ENCODE measurements at regions not wholly inside any gene's neighbourhood (a gene's known extent, or its start where the extent isn't known, plus 50 kb on each side); places are given as distances from the start of the nearest gene placed in this dataset.

GRCh38 chr15:35173444-35174118, 88.5 kb upstream of the NANOGP8 start (continued):
- no peak for TF ChIP-seq PML (IDR thresholded peaks at IDR 0.05; ENCODE audit: low read length)
- no peak for TF ChIP-seq CREBBP (IDR thresholded peaks at IDR 0.05; ENCODE audit: low read depth, low read length)
- no peak for TF ChIP-seq GTF3C2 (IDR thresholded peaks at IDR 0.05; ENCODE audit: borderline replicate concordance, extremely low read depth, insufficient read length)
- no peak for TF ChIP-seq BHLHE40 (IDR thresholded peaks at IDR 0.05; ENCODE audit: low read length)
- TF ChIP-seq DIDO1 (tag; IDR thresholded peaks at IDR 0.05; ENCODE audit: low read depth): no peak
- peak; percentile 79 for TF ChIP-seq SMARCE1 (IDR thresholded peaks at IDR 0.05)
- TF ChIP-seq RNF219 (CRISPR knock-in tag; IDR thresholded peaks at IDR 0.05): no peak
- no peak for TF ChIP-seq TAF15 (IDR thresholded peaks at IDR 0.05; ENCODE audit: low read depth, low read length)
- no peak for TF ChIP-seq SP1 (CRISPR knock-in tag; IDR thresholded peaks at IDR 0.05)
- no peak for TF ChIP-seq U2AF1 (optimal IDR thresholded peaks at IDR 0.05; ENCODE audit: low read depth, low read length)
- peak; percentile 76 for TF ChIP-seq CBFA2T3 (IDR thresholded peaks at IDR 0.05)
- no peak for TF ChIP-seq ZC3H8 (IDR thresholded peaks at IDR 0.05)
- TF ChIP-seq HMG20B (CRISPR knock-in tag; IDR thresholded peaks at IDR 0.05): no peak
- no peak for TF ChIP-seq XRCC3 (IDR thresholded peaks at IDR 0.05)
- TF ChIP-seq CCNT2 (IDR thresholded peaks at IDR 0.05; ENCODE audit: borderline replicate concordance, extremely low read depth, insufficient read length, low read depth, low read length): no peak
- TF ChIP-seq HEY1 (CRISPR knock-in tag; IDR thresholded peaks at IDR 0.05; ENCODE audit: borderline replicate concordance): no peak
- TF ChIP-seq HSF4 (CRISPR knock-in tag; IDR thresholded peaks at IDR 0.05; ENCODE audit: borderline replicate concordance): no peak
- no peak for TF ChIP-seq ZNF41 (CRISPR knock-in tag; conservative IDR thresholded peaks at IDR 0.05)
- no peak for TF ChIP-seq BRCA1 (IDR thresholded peaks at IDR 0.05)
- TF ChIP-seq BRCA1 (CRISPR knock-in tag; IDR thresholded peaks at IDR 0.05): no peak
- TF ChIP-seq ZBTB12 (CRISPR knock-in tag; IDR thresholded peaks at IDR 0.05): no peak
